HEK293T (cell line): ENCODE measurements at regions not wholly inside any gene's neighbourhood (a gene's known extent, or its start where the extent isn't known, plus 50 kb on each side); places are given as distances from the start of the nearest gene placed in this dataset.

ENCODE experiments used
- CTCF ChIA-PET: fragments of 350-600 bp; formaldehyde crosslinking; extraction: SDS; loops from one replicate; lab custom pipeline; 2021; ENCODE audit warnings: antibody characterized with exemption, inconsistent platforms; lab: Yijun Ruan, JAX
- POLR2A ChIA-PET: fragments of 350-600 bp; formaldehyde crosslinking; extraction: SDS; loops from one replicate; lab custom pipeline; 2020; ENCODE audit warnings: antibody characterized with exemption, inconsistent platforms; lab: Yijun Ruan, JAX
- DNase-seq: peaks from one replicate; pipeline ENCODE4 v3.0.0; 2012; ENCODE audit warnings: mixed read lengths; ENCODE audit errors: extremely low spot score
- ARNT ChIP-seq: fragments of 450-650 bp; IDR thresholded peaks from 2 replicates; pipeline ENCODE4 v1.6.1; 2017; ENCODE audit warnings: mild to moderate bottlenecking
- BHLHE40 ChIP-seq: fragments of 450-650 bp; IDR thresholded peaks from 2 replicates; pipeline ENCODE4 v1.6.1; 2016; ENCODE audit warnings: mild to moderate bottlenecking, moderate library complexity, borderline replicate concordance
- CTBP1 ChIP-seq: fragments of 450-650 bp; IDR thresholded peaks from 2 replicates; pipeline ENCODE4 v1.6.1; 2016; ENCODE audit warnings: borderline replicate concordance
- ELF4 ChIP-seq: fragments of 450-650 bp; IDR thresholded peaks from 2 replicates; pipeline ENCODE4 v1.6.1; 2017; ENCODE audit warnings: antibody characterized with exemption
- FOXA1 ChIP-seq: fragments of 450-650 bp; IDR thresholded peaks from 2 replicates; pipeline ENCODE4 v1.6.1; 2016; ENCODE audit warnings: mild to moderate bottlenecking
- FOXK2 ChIP-seq: fragments of 450-650 bp; IDR thresholded peaks from 2 replicates; pipeline ENCODE4 v1.6.1; 2016; ENCODE audit warnings: mild to moderate bottlenecking
- FOXM1 ChIP-seq: fragments of 450-650 bp; IDR thresholded peaks from 2 replicates; pipeline ENCODE4 v1.6.1; 2017; ENCODE audit warnings: mild to moderate bottlenecking, borderline replicate concordance
- HDGF ChIP-seq: fragments of 450-650 bp; IDR thresholded peaks from 2 replicates; pipeline ENCODE4 v1.6.1; 2017; ENCODE audit warnings: antibody characterized with exemption, borderline replicate concordance
- L3MBTL2 ChIP-seq: fragments of 450-650 bp; conservative IDR thresholded peaks from 2 replicates; pipeline ENCODE4 v1.6.1; 2016; ENCODE audit warnings: mild to moderate bottlenecking
- LEF1 ChIP-seq: fragments of 450-650 bp; IDR thresholded peaks from 2 replicates; pipeline ENCODE4 v1.6.1; 2017; ENCODE audit warnings: mild to moderate bottlenecking, borderline replicate concordance
- NFRKB ChIP-seq: fragments of 450-650 bp; IDR thresholded peaks from 2 replicates; pipeline ENCODE4 v1.6.1; 2016; ENCODE audit warnings: mild to moderate bottlenecking, moderate library complexity
- PKNOX1 ChIP-seq: fragments of 450-650 bp; IDR thresholded peaks from 2 replicates; pipeline ENCODE4 v1.6.1; 2016
- SP1 ChIP-seq: fragments of 450-650 bp; IDR thresholded peaks from 2 replicates; pipeline ENCODE4 v1.6.1; 2017
- SUZ12 ChIP-seq: fragments of 450-650 bp; IDR thresholded peaks from 2 replicates; pipeline ENCODE4 v1.6.1; 2016; ENCODE audit warnings: mild to moderate bottlenecking
- TARDBP ChIP-seq: fragments of 450-650 bp; IDR thresholded peaks from 2 replicates; pipeline ENCODE4 v1.6.1; 2016
- ZNF384 ChIP-seq: fragments of 450-650 bp; IDR thresholded peaks from 2 replicates; pipeline ENCODE4 v1.6.1; 2016

DNA sequence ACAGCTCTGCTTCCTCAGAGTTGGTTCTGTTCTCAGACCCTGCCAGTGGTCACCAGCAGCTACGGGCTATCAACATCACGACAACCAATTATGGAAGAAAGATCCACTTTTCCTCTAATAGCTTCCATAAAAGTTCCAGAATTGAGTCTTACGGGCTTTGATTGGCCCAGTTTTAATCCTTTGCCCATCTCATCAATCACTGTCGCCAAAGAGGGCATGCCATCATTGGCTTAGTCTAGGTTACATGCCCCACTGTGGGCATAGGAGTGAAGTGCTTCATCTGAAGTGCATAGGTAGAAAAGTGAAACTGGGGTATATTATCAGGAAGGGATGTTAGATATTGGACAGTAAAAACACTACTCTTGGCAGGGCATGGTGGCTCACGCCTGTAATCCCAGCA lies 76.6 kb upstream of the DHX40 start:
- TF ChIP-seq LEF1, result no peak
- peak; percentile 77 for TF ChIP-seq PKNOX1
- CTCF ChIA-PET, result no interaction called here
- POLR2A ChIA-PET, result no interaction called here
- DNase-seq, result no peak

- CTCF ChIA-PET, result no interaction called here
- DNase-seq, result no peak
- TF ChIP-seq TARDBP (no peak), FOXM1 (no peak)
- POLR2A ChIA-PET, result no interaction called here
These were observed 75.2 kb upstream of the DHX40 start for GRCh38 chr17:59490216-59490615.

DNA sequence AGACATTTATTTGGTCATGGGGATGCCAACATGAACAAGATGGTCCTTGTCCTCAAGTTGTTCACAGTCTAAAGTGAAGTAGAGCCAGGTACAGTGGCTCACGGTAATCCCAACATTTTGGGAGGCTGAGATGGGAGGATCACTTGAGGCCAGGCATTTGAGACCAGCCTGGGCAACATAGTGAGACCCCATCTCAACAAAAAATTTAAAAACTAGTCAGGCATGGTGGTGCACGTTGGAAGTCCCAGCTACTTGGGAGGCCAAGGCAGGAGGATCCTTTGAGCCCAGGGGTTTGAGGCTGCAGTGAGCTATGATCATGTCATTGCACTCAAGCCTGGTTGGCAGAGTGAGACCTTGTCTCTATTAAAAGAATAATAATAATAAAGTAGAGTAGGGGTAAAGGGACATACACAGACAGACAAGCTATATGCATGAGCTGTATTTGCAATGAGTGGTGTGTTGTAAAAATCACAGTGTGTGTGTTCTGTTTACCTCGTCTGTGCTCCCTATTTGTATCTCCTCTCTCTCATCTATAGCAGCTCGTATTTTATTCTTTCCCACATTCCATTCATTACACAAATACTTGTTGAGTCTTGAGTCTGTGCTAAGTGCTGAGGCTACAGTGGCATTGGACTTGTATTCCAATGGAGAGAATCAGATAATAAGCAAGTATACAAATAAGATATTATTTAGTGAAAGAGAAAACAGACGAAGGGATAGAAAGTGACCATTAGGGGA lies 73.9 kb upstream of the DHX40 start:
- ChIA-PET CTCF (no interaction called here), POLR2A (interaction anchor here (0.6 kb wide), 1 partner anchor 128 kb away, joined by 3 read pairs; the partner anchor contains the start of gene CLTC)
- TF ChIP-seq TARDBP, result no peak
- TF ChIP-seq FOXK2, result no peak
- no peak for TF ChIP-seq SUZ12
- no peak for TF ChIP-seq FOXM1
- no peak for TF ChIP-seq PKNOX1
- TF ChIP-seq CTBP1, result no peak
- no peak for TF ChIP-seq ARNT
- TF ChIP-seq NFRKB, result no peak
- no peak for TF ChIP-seq ZNF384
- no peak for TF ChIP-seq SP1
- TF ChIP-seq ELF4, result no peak
- TF ChIP-seq L3MBTL2, result no peak
- no peak for TF ChIP-seq HDGF
- no peak for TF ChIP-seq BHLHE40
- no peak for TF ChIP-seq LEF1
- TF ChIP-seq FOXA1, result no peak
- no peak for DNase-seq

GRCh38 chr17:59492091-59492451 lies 73.3 kb upstream of the DHX40 start:
- no peak for DNase-seq
- ChIA-PET CTCF (no interaction called here), POLR2A (interaction anchor here (0.6 kb wide), 1 partner anchor 127 kb away, joined by 3 read pairs; the partner anchor contains the start of gene CLTC)
- TF ChIP-seq ELF4 (no peak), FOXK2 (no peak), ZNF384 (no peak), PKNOX1 (no peak), SUZ12 (no peak)

DNA sequence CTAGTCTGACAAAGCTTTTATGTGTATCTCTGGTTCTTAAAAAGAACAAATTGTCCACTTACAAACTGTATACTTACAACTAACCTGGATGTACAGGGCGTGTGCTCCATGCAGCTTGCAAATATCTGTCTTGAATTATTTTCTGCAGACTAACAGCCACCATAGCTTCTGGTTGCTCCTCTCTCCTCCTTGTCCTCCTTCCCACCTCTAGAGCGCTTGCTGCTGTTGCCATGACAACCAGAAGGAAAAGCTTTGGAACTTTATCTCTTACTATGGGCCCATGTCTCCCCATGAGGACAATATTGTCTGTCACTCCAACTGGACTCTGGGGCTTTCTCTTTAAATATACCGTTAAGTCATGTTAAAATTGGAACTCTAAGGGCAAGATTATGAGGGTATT lies 71.5 kb upstream of the DHX40 start:
- ChIA-PET POLR2A (interaction anchor here (0.8 kb wide), 1 partner anchor 15 kb away, joined by 4 read pairs; no protein-coding TSS in a partner anchor), CTCF (interaction anchor here (1.2 kb wide), 1 partner anchor 12 kb away, joined by 3 read pairs; no protein-coding TSS in a partner anchor)
- TF ChIP-seq NFRKB (no peak), PKNOX1 (no peak), ELF4 (no peak), TARDBP (no peak), FOXA1 (no peak), LEF1 (no peak), L3MBTL2 (no peak), FOXM1 (no peak), SUZ12 (no peak), ARNT (no peak), CTBP1 (no peak), FOXK2 (no peak), BHLHE40 (no peak), SP1 (no peak), HDGF (no peak), ZNF384 (no peak)
- DNase-seq, result no peak

GRCh38 chr17:59494757-59495368 lies 70.5 kb upstream of the DHX40 start:
- no peak for DNase-seq
- ChIA-PET POLR2A (interaction anchor here (0.8 kb wide), 1 partner anchor 14 kb away, joined by 4 read pairs; no protein-coding TSS in a partner anchor), CTCF (no interaction called here)
- TF ChIP-seq FOXM1 (no peak), SP1 (no peak), NFRKB (no peak), ARNT (no peak), PKNOX1 (no peak), SUZ12 (no peak), ZNF384 (no peak), LEF1 (no peak), HDGF (no peak), CTBP1 (no peak), L3MBTL2 (no peak), FOXK2 (no peak), BHLHE40 (no peak), FOXA1 (no peak), TARDBP (no peak), ELF4 (no peak)
